ENCODE measurements at regions not wholly inside any gene's neighbourhood (a gene's known extent, or its start where the extent isn't known, plus 50 kb on each side); places are given as distances from the start of the nearest gene placed in this dataset.

DNA sequence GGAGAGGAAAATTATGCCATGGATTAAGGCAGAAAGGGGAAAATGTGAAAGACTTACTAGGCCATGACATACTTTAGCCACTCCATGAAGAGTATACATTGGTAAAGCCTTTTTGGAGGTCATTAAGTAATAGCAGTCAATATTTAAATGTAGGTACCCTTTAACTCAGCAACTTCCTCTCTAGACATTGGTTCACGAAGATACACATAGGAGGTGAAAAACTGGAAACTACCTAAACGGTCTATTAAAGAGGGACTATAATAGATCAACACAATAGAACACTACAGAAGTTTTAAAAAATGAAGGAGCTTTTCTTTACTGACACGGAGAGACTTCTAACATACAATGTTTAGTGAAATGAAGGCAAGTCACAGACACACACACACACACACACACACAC, 68.2 kb upstream of the BMAL1 start:
- H3K9me1 ChIP-seq (ENCODE audit: control insufficient read depth, insufficient read depth, low read length), result no peaks in the 10 kb centered on the region
- H3K4me1 ChIP-seq (replicated peaks in 1 of 2; ENCODE audit: control insufficient read depth in 2 of 2, insufficient read depth in 2 of 2, low read length in 2 of 2), result peaks cover 5 to 7% of the 10 kb centered on the region in 2 experiments; a peak in 2 of 5 replicates
- 5% methylated on average over 3 of the region's 3 CpGs for WGBS (ENCODE audit: insufficient coverage, low coverage, missing lambda C conversion rate)
- no peak overlapping the region for H3K4me2 ChIP-seq (ENCODE audit: insufficient read depth, low read length)
- H3K36me3 ChIP-seq (ENCODE audit: control insufficient read depth, insufficient read depth, low read length), result no peaks in the 10 kb centered on the region
- no peaks in the 10 kb centered on the region for H3K9me3 ChIP-seq (replicated peaks; ENCODE audit: control insufficient read depth, insufficient read depth, low read depth, low read length)
- BruUV-seq (replicated peaks), result no TSS peak
- no peak overlapping the region for H3K27ac ChIP-seq (ENCODE audit: extremely low read depth, low read depth, low read length)
- H3K79me2 ChIP-seq (ENCODE audit: control insufficient read depth, insufficient read depth, low read length), result no peaks in the 10 kb centered on the region
- H3K9ac ChIP-seq (ENCODE audit: insufficient read depth in 1 of 2, low read depth in 2 of 2, low read length in 2 of 2), result no peak overlapping the region
- H2AFZ ChIP-seq (ENCODE audit: low read depth, low read length), result no peak overlapping the region
- no peak for TF ChIP-seq ZNF57 (CRISPR knock-in tag; IDR thresholded peaks at IDR 0.05)
- no peak for TF ChIP-seq PTTG1 (tag; IDR thresholded peaks at IDR 0.05; ENCODE audit: low read depth)
- TF ChIP-seq, protein P1, sequence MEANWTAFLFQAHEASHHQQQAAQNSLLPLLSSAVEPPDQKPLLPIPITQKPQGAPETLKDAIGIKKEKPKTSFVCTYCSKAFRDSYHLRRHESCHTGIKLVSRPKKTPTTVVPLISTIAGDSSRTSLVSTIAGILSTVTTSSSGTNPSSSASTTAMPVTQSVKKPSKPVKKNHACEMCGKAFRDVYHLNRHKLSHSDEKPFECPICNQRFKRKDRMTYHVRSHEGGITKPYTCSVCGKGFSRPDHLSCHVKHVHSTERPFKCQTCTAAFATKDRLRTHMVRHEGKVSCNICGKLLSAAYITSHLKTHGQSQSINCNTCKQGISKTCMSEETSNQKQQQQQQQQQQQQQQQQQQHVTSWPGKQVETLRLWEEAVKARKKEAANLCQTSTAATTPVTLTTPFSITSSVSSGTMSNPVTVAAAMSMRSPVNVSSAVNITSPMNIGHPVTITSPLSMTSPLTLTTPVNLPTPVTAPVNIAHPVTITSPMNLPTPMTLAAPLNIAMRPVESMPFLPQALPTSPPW (CRISPR knock-in tag; IDR thresholded peaks at IDR 0.05), result no peak
- TF ChIP-seq TEAD2 (tag; IDR thresholded peaks at IDR 0.05), result no peak
- no peak for TF ChIP-seq SMARCE1 (IDR thresholded peaks at IDR 0.05)
- TF ChIP-seq ARNT (IDR thresholded peaks at IDR 0.05), result no peak
- TF ChIP-seq CC2D1A (IDR thresholded peaks at IDR 0.05), result no peak
- no peak for TF ChIP-seq ZNF766 (CRISPR knock-in tag; conservative IDR thresholded peaks at IDR 0.05)
- TF ChIP-seq MYC (IDR thresholded peaks at IDR 0.05; ENCODE audit: low read depth, low read length), result no peak
- no peak for TF ChIP-seq MYC (CRISPR knock-in tag; IDR thresholded peaks at IDR 0.05; ENCODE audit: borderline replicate concordance, low read depth)
- in situ Hi-C loops (cut with MboI), result loop anchor here (10.0 kb wide), 1 partner anchor 135 kb away; no protein-coding TSS in a partner anchor
- 0 out of 2 replicates have a peak, but pooled peaks cover under 1% of the 10 kb centered on the region for H4K20me1 ChIP-seq (replicated peaks; ENCODE audit: control insufficient read depth, insufficient read depth, low read length)
- no peak for DNase-seq (ENCODE audit: extremely low read depth in 1 of 4, low spot score in 3 of 4)
- H3K27me3 ChIP-seq (ENCODE audit: control insufficient read depth in 2 of 2, insufficient read depth in 2 of 2, low read length in 2 of 2), result peaks cover 16 to 26% of the 10 kb centered on the region in 2 experiments
- ChIA-PET POLR2A (interaction anchor here (0.5 kb wide), 1 partner anchor 183 kb away, joined by 3 read pairs; no protein-coding TSS in a partner anchor), CTCF (ENCODE audit: low intra/inter-chr PET ratio) (no interaction called here)
- no peak overlapping the region for H3K4me3 ChIP-seq
- no peak for FAIRE-seq
- intact Hi-C loops (cut with micrococcal nuclease), result no loop called here
- ATAC-seq, result no peak
